Astrocyte (in vitro differentiated cells and primary cell): ENCODE measurements at regions not wholly inside any gene's neighbourhood (a gene's known extent, or its start where the extent isn't known, plus 50 kb on each side); places are given as distances from the start of the nearest gene placed in this dataset.

Experiments
- DNase-seq: peaks from one replicate; pipeline ENCODE4 v3.0.0-alpha.2; 2010; ENCODE audit warnings: low read depth
- FAIRE-seq: peaks from 2 replicates; lab custom pipeline; 2011; peaks lifted over from hg19 to GRCh38; lab: Jason Lieb, UNC
- H2AFZ ChIP-seq: 2 replicates; pipeline ENCODE4 v1.6.0; 2012; ENCODE audit warnings: low read depth, low read length, inconsistent platforms
- H3K27ac ChIP-seq: 2 replicates; pipeline ENCODE4 v1.5.1; 2011; ENCODE audit warnings: low read depth, low read length, inconsistent platforms
- H3K27me3 ChIP-seq: 2 replicates; pipeline ENCODE4 v1.6.0; 2011; ENCODE audit warnings: low read length, inconsistent platforms; ENCODE audit not compliant: insufficient read depth
- H3K36me3 ChIP-seq: 2 replicates; pipeline ENCODE4 v1.5.1; 2011; ENCODE audit warnings: low read length, inconsistent platforms; ENCODE audit not compliant: insufficient read depth
- H3K4me1 ChIP-seq: 2 replicates; pipeline ENCODE4 v1.5.1; 2011; ENCODE audit warnings: low read length, inconsistent platforms; ENCODE audit not compliant: insufficient read depth
- H3K4me2 ChIP-seq: 2 replicates; pipeline ENCODE4 v1.6.0; 2012; ENCODE audit warnings: low read length, inconsistent platforms
- H3K4me3 ChIP-seq: 2 replicates; pipeline ENCODE4 v1.5.1; 2011; ENCODE audit warnings: low read depth, mild to moderate bottlenecking, low read length, inconsistent platforms; ENCODE audit not compliant: insufficient read depth
- H3K79me2 ChIP-seq: 2 replicates; pipeline ENCODE4 v1.6.0; 2012; ENCODE audit warnings: mild to moderate bottlenecking, low read length, inconsistent platforms; ENCODE audit not compliant: insufficient read depth
- H3K9ac ChIP-seq: 2 replicates; pipeline ENCODE4 v1.6.0; 2012; ENCODE audit warnings: mild to moderate bottlenecking, low read length, inconsistent platforms
- H3K9me3 ChIP-seq: 2 replicates; pipeline ENCODE4 v1.5.1; 2012; ENCODE audit warnings: low read depth, mild to moderate bottlenecking, low read length, inconsistent platforms; ENCODE audit not compliant: insufficient read depth
- H4K20me1 ChIP-seq: 2 replicates; pipeline ENCODE4 v1.6.0; 2012; ENCODE audit warnings: low read length, inconsistent platforms; ENCODE audit not compliant: insufficient read depth
- H3K27ac Mint-ChIP-seq: one replicate; pipeline ENCODE4 v1.8.0; 2021; ENCODE audit warnings: mild to moderate bottlenecking, mixed read lengths; ENCODE audit not compliant: unreplicated experiment
- H3K27me3 Mint-ChIP-seq: one replicate; pipeline ENCODE4 v1.8.0; 2021; ENCODE audit warnings: low read depth, mixed read lengths; ENCODE audit not compliant: unreplicated experiment
- H3K36me3 Mint-ChIP-seq: one replicate; pipeline ENCODE4 v1.8.0; 2021; ENCODE audit warnings: low read depth, mixed read lengths; ENCODE audit not compliant: unreplicated experiment
- H3K4me1 Mint-ChIP-seq: one replicate; pipeline ENCODE4 v1.8.0; 2021; ENCODE audit warnings: low read depth, mixed read lengths; ENCODE audit not compliant: unreplicated experiment
- H3K4me3 Mint-ChIP-seq: one replicate; pipeline ENCODE4 v1.8.0; 2021; ENCODE audit warnings: mild to moderate bottlenecking, moderate library complexity, mixed read lengths; ENCODE audit not compliant: unreplicated experiment
- H3K9me3 Mint-ChIP-seq: one replicate; pipeline ENCODE4 v1.8.0; 2021; ENCODE audit warnings: mild to moderate bottlenecking, mixed read lengths; ENCODE audit not compliant: unreplicated experiment
- EZH2 ChIP-seq: IDR thresholded peaks from 2 replicates; pipeline ENCODE4 v1.6.1; 2012; ENCODE audit warnings: mild to moderate bottlenecking, low read length, inconsistent platforms; ENCODE audit not compliant: insufficient read depth
- TF ChIP-seq, protein P1 (sequence below): IDR thresholded peaks from 2 replicates; pipeline ENCODE4 v1.5.1; 2011; ENCODE audit warnings: low read depth, mild to moderate bottlenecking, inconsistent platforms, low read length, moderate library complexity; ENCODE audit not compliant: insufficient read depth

DNA sequence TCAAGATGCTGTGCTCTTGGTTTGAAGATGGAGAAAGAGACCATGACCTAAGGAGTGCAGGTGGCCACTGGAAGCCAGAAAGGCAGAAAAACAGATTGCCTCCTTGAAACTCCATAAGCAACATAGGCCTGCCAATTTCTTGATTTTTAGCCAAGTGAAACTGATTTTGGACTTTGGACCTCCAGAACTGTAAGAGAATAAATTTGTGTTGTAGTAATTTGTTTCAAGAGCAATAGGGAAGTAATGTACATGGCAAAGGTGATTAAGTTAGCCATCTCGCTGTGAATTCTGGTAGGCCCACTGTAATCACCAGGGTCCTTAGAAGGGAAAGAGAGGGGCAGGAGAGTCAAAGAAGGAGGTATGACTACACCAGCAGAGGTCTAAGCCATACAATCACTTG is 238.8 kb downstream of the CNTN3 start:
- Histone ChIP-seq H3K9me3 (no peaks in the 10 kb centered on the region), H3K79me2 (no peaks in the 10 kb centered on the region), H3K4me1 (no peaks in the 10 kb centered on the region), H3K27me3 (no peaks in the 10 kb centered on the region), H2AFZ (no peak overlapping the region), H3K27ac (no peak overlapping the region), H3K9ac (no peak overlapping the region), H4K20me1 (no peaks in the 10 kb centered on the region), H3K36me3 (no peaks in the 10 kb centered on the region), H3K4me3 (no peak overlapping the region), H3K4me2 (no peak overlapping the region)
- Mint-ChIP-seq H3K4me1 (no peaks in the 10 kb centered on the region), H3K9me3 (no peaks in the 10 kb centered on the region), H3K36me3 (no peaks in the 10 kb centered on the region), H3K27ac (no peak overlapping the region), H3K27me3 (no peaks in the 10 kb centered on the region), H3K4me3 (no peak overlapping the region)
- DNase-seq (no peak), FAIRE-seq (no peak)
- no peak for TF ChIP-seq EZH2
- TF ChIP-seq, protein P1, sequence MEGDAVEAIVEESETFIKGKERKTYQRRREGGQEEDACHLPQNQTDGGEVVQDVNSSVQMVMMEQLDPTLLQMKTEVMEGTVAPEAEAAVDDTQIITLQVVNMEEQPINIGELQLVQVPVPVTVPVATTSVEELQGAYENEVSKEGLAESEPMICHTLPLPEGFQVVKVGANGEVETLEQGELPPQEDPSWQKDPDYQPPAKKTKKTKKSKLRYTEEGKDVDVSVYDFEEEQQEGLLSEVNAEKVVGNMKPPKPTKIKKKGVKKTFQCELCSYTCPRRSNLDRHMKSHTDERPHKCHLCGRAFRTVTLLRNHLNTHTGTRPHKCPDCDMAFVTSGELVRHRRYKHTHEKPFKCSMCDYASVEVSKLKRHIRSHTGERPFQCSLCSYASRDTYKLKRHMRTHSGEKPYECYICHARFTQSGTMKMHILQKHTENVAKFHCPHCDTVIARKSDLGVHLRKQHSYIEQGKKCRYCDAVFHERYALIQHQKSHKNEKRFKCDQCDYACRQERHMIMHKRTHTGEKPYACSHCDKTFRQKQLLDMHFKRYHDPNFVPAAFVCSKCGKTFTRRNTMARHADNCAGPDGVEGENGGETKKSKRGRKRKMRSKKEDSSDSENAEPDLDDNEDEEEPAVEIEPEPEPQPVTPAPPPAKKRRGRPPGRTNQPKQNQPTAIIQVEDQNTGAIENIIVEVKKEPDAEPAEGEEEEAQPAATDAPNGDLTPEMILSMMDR: no peak

- TF ChIP-seq, protein P1: no peak
- H3K9me3 ChIP-seq: no peaks in the 10 kb centered on the region
- no peaks in the 10 kb centered on the region for H4K20me1 ChIP-seq
- no peaks in the 10 kb centered on the region for H3K27me3 Mint-ChIP-seq
- H3K4me3 Mint-ChIP-seq: no peak overlapping the region
- H3K9me3 Mint-ChIP-seq: no peaks in the 10 kb centered on the region
- FAIRE-seq (no peak), DNase-seq (no peak)
- H3K27me3 ChIP-seq: no peaks in the 10 kb centered on the region
- no peak overlapping the region for H2AFZ ChIP-seq
- no peak overlapping the region for H3K9ac ChIP-seq
- no peak overlapping the region for H3K27ac Mint-ChIP-seq
- H3K4me2 ChIP-seq: no peak overlapping the region
- H3K36me3 Mint-ChIP-seq: no peaks in the 10 kb centered on the region
- H3K36me3 ChIP-seq: no peaks in the 10 kb centered on the region
- H3K27ac ChIP-seq: no peak overlapping the region
- no peaks in the 10 kb centered on the region for H3K4me1 Mint-ChIP-seq
- H3K4me1 ChIP-seq: no peaks in the 10 kb centered on the region
- H3K4me3 ChIP-seq: no peak overlapping the region
- no peaks in the 10 kb centered on the region for H3K79me2 ChIP-seq
Measured at GRCh38 chr3:74372743-74373142, 241.7 kb downstream of the CNTN3 start.

- Mint-ChIP-seq H3K27me3 (no peaks in the 10 kb centered on the region), H3K27ac (no peak overlapping the region), H3K36me3 (no peaks in the 10 kb centered on the region), H3K4me3 (no peak overlapping the region), H3K9me3 (no peaks in the 10 kb centered on the region), H3K4me1 (no peaks in the 10 kb centered on the region)
- Histone ChIP-seq H4K20me1 (no peaks in the 10 kb centered on the region), H3K9ac (no peak overlapping the region), H3K36me3 (no peaks in the 10 kb centered on the region), H3K4me1 (no peaks in the 10 kb centered on the region), H3K4me2 (no peak overlapping the region), H3K27ac (no peak overlapping the region), H3K27me3 (no peaks in the 10 kb centered on the region), H3K79me2 (no peaks in the 10 kb centered on the region), H2AFZ (no peak overlapping the region), H3K4me3 (no peak overlapping the region), H3K9me3 (no peaks in the 10 kb centered on the region)
- FAIRE-seq (no peak), DNase-seq (no peak)
- TF ChIP-seq, protein P1: no peak
- no peak for TF ChIP-seq EZH2
Measured at GRCh38 chr3:74370342-74370741, 244.1 kb downstream of the CNTN3 start.
